ENCODE measurements at regions not wholly inside any gene's neighbourhood (a gene's known extent, or its start where the extent isn't known, plus 50 kb on each side); places are given as distances from the start of the nearest gene placed in this dataset.
"Not testable (repeated sequence)": the region's sequence is repeated elsewhere in the genome, so short reads cannot be mapped to it uniquely, and the experiment has no call there.

DNA sequence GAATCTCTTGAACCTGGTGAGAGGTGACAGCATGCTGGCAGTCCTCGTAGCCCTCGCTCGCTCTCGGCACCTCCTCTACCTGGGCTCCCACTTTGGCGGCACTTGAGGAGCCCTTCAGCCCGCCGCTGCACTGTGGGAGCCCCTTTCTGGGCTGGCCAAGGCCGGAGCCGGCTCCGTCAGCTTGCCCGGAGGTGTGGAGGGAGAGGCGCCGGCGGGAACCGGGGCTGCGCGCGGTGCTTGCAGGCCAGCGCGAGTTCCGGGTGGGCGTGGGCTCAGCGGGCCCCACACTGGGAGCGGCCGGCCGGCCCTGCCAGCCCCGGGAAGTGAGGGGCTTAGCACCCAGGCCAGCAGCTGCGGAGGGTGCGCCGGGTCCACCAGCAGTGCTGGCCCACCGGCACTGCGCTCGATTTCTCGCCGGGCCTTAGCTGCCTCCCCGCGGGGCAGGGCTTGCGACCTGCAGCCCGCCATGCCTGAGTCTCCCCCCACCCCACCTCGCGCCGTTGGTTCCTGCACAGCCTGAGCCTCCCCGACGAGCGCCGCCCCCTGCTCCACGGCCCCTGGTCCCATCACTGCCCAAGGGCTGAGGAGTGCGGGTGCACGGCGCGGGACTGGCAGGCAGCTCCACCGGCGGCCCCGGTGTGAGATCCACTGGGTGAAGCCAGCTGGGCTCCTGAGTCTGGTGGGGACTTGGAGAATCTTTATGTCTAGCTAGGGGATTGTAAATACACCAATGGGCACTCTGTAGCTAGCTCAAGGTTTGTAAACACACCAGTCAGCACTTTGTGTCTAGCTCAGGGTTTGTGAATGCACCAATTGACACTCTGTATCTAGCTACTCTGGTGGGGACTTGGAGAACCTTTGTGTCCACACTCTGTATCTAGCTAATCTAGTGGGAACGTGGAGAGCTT is 328.3 kb upstream of the KLF4 start:
- H3K4me1 Mint-ChIP-seq; H3K36me3 Mint-ChIP-seq (ENCODE audit: low read depth); DNase-seq; H3K4me3 Mint-ChIP-seq; intact Hi-C loops (cut with micrococcal nuclease); H3K27me3 Mint-ChIP-seq; H3K27ac Mint-ChIP-seq; H3K9me3 Mint-ChIP-seq: not testable (repeated sequence)

DNA sequence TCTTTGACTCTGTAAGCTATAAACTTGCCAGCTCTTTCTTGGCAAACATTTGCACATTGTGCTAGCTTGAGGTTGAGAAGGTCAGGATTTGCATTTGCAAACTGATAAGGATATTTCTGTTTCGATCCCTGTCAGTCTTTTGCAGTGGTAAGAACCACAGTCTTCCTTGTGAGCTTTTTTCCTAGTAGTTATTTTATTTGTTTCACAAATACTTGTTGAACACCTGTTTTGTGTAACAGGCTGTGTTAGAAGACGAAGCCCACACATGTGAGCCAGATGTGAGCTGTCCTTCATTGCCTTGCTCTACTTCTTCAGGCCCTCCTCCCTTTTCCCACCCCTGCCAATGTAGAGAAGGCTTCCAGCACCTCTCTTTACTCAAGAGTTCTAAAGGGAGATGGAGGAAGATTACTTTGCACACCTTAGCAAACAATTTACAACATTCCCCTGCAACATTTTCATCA is 327.0 kb upstream of the KLF4 start:
- H3K27ac Mint-ChIP-seq, result no peak overlapping the region
- H3K9me3 Mint-ChIP-seq, result peaks cover 4% of the 10 kb centered on the region
- H3K27me3 Mint-ChIP-seq, result no peaks in the 10 kb centered on the region
- intact Hi-C loops (cut with micrococcal nuclease), result no loop called here
- no peak overlapping the region for H3K4me3 Mint-ChIP-seq
- no peaks in the 10 kb centered on the region for H3K36me3 Mint-ChIP-seq (ENCODE audit: low read depth)
- DNase-seq, result no peak
- H3K4me1 Mint-ChIP-seq, result no peaks in the 10 kb centered on the region

DNA sequence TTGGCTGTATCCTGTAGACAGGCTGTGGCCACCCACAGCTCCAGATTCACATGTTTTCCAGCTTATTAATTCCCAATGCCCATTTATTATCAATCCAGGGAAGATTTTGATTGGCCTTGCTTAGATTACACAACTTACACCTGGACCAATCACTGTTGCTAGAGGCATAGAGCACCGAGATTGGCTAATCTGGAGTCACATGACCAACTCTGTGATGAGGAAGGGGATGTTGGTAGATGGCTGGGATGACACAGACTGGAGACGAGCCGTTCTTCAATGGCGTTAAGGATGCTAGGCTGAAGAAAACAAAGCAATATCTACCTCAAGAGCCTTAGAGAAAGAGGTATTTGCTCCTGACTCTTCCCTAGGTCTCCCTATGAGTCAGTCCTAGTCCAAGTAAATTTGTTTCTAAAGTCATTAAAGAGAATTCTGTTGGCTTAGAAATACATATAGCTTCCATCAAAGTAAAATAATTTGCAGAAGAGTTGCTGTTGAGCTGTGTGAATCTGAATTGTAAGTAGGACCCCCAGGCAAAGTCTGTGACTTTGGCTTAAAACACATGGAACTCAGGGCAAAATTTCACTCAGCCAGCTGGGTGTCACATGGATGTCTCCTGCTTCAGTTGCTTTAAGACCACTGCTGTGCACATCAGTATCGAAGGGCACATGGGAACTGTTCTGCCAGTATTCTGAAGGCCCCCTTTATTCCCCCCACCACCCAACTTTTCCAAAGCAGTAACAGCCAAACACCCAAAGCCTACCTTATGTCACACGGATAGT is 326.4 kb upstream of the KLF4 start:
- intact Hi-C loops (cut with micrococcal nuclease), result no loop called here
- no peak overlapping the region for H3K27ac Mint-ChIP-seq

DNA sequence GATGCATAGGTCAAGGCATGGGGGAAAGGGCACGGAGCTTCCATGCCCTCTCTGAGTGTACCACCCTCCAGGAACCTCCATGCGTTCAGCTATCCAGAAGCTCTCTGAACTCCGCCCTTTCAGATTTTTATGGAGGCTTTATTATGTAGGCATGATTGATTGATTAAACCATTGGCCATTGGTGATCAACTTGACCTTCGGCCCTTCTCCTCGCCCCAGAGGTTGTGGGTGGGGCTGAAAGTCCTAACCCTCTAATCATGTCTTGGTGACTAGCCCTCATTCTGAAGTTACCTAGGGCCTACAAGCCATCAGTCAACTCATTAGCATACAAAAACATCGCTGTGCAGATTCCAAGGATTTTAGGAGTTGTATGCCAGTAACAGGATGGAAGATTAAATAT is 323.7 kb upstream of the KLF4 start:
- Mint-ChIP-seq H3K9me3 (peaks cover 5% of the 10 kb centered on the region), H3K4me1 (no peaks in the 10 kb centered on the region), H3K27ac (no peak overlapping the region), H3K36me3 (ENCODE audit: low read depth) (no peaks in the 10 kb centered on the region), H3K4me3 (no peak overlapping the region), H3K27me3 (no peaks in the 10 kb centered on the region)
- DNase-seq, result no peak
- intact Hi-C loops (cut with micrococcal nuclease), result no loop called here

More for the DNA sequence above, 326.4 kb upstream of the KLF4 start:
- peaks cover 4% of the 10 kb centered on the region for H3K9me3 Mint-ChIP-seq
- H3K4me1 Mint-ChIP-seq, result no peaks in the 10 kb centered on the region
- no peak for DNase-seq
- H3K27me3 Mint-ChIP-seq, result no peaks in the 10 kb centered on the region
- H3K4me3 Mint-ChIP-seq, result no peak overlapping the region
- no peaks in the 10 kb centered on the region for H3K36me3 Mint-ChIP-seq (ENCODE audit: low read depth)

DNA sequence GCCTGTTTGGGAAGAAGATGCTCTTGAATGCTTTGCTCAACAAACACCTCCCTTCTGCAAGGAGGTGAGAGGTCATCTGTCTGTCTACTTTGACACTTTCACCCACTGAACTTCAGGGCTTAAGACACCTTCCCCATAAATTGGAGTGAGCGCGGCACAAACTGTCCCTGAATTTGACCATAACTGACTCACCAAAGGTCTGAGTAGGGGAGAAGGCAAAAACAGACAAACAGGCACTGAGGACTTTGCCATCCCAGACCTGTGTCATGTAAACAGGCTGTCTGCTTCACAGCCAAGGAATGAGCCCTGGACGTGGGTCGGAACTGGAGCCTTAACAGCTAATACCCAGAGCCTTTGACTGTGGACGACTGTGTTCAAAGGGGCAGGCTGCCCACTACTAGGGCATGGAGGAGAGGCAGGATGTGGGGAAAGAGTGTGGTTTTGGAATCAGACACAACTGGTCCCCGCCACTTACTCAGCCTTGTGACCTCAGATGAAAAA is 320.9 kb upstream of the KLF4 start:
- H3K9me3 Mint-ChIP-seq, result peaks cover 5% of the 10 kb centered on the region

DNA sequence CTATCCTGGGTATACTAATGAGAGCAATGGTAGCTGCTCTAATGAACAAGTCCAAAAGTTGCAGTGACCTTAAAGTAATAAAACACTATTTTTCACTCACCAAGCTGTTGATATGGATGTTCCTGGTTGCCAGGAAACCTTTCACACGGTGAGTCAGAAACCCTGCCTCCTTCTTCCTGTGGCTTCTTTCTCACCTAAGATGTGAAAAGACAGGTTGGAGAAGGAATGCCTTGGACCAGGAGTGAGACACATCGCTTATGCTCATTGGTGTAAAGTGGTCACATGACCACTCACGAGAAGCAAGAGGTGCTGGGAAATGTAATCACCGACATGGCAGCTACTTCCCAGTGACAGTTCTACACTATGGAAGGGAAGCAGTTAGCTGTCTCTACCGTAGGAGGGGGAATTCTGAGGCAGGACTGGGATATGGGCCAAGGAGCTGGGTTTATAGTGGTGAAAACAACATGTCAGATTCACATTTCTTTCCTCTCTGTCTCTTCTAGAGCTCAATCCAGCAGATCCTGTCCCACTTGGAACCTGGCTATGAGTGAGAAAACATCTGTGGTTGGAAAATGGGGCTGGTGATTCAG is 320.4 kb upstream of the KLF4 start:
- no peak for DNase-seq

More for the DNA sequence above, 320.9 kb upstream of the KLF4 start:
- H3K4me3 Mint-ChIP-seq, result no peak overlapping the region
- no peak overlapping the region for H3K27ac Mint-ChIP-seq
- no peak for DNase-seq
- H3K36me3 Mint-ChIP-seq (ENCODE audit: low read depth), result no peaks in the 10 kb centered on the region
- no peaks in the 10 kb centered on the region for H3K4me1 Mint-ChIP-seq
- intact Hi-C loops (cut with micrococcal nuclease), result no loop called here
- H3K27me3 Mint-ChIP-seq, result no peaks in the 10 kb centered on the region

DNA sequence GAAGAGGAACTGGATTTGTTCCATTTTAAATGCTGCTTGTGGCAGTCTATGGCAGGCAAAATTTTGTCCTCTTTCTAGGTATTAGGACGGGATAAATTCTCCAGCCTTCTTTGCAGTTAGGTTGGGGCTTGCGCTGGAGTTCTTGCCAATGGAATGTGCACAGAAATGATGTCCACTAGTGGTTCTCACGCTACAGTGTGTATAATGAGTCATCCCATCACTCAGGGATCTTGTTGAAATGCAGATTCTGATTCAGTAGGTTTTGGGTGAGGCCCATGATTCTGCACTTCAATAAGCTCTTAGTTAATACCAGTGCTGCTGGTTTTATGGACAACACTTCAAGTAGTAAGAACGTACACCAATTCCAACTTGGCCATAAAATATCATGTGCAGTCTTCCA is 317.6 kb upstream of the KLF4 start:
- Mint-ChIP-seq H3K4me3 (no peak overlapping the region), H3K27me3 (no peaks in the 10 kb centered on the region), H3K27ac (no peak overlapping the region), H3K36me3 (ENCODE audit: low read depth) (no peaks in the 10 kb centered on the region), H3K9me3 (peaks cover 5% of the 10 kb centered on the region), H3K4me1 (no peaks in the 10 kb centered on the region)
- intact Hi-C loops (cut with micrococcal nuclease), result no loop called here
- no peak for DNase-seq

More for the DNA sequence above, 320.4 kb upstream of the KLF4 start:
- Mint-ChIP-seq H3K4me3 (no peak overlapping the region), H3K9me3 (peaks cover 5% of the 10 kb centered on the region), H3K27ac (no peak overlapping the region), H3K36me3 (ENCODE audit: low read depth) (no peaks in the 10 kb centered on the region), H3K4me1 (no peaks in the 10 kb centered on the region), H3K27me3 (no peaks in the 10 kb centered on the region)
- intact Hi-C loops (cut with micrococcal nuclease), result no loop called here

DNA sequence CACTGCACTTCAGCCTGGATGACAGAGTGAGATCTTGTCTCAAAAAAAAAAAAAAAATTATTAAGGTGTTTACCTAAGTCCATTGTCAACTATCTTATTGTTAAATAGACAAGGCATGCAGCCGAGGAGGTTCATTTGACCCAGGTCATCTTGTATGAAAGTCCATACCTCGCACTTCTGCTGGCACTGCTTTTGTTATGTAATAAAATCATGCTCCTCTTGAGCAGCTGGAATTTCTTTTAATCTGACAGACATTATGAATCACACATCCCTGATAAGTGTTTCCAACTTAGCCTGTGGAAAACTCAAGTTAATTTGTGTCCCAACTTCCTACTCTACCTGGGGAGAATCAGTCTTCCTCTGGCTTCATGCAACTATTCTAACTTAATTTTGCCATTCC is 315.6 kb upstream of the KLF4 start:
- DNase-seq, result no peak
- Mint-ChIP-seq H3K4me3 (no peak overlapping the region), H3K27ac (no peak overlapping the region), H3K36me3 (ENCODE audit: low read depth) (no peaks in the 10 kb centered on the region), H3K27me3 (no peaks in the 10 kb centered on the region), H3K4me1 (no peaks in the 10 kb centered on the region), H3K9me3 (peaks cover 5% of the 10 kb centered on the region)
- intact Hi-C loops (cut with micrococcal nuclease), result no loop called here

DNA sequence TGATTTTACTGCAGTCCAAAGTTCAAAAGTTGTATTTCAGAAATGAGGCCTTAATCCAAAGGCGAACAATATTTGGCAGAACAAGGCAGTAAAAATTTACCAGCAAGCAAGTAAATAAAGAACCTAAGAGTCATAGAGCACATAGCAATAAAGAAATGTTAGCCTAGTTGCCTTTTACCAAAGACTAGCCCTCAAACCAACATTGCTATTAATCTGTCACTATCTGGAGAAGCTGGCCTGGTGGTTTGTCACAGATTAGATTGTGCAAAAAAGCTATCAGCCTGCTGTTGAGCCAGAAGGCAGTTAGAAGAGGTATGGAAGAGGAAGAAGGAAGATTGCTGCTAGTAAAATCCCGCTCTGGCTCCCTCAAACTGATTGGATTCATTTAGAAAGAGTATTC is 304.7 kb upstream of the KLF4 start:
- no peaks in the 10 kb centered on the region for H3K9me3 Mint-ChIP-seq
- H3K36me3 Mint-ChIP-seq (ENCODE audit: low read depth), result no peaks in the 10 kb centered on the region

DNA sequence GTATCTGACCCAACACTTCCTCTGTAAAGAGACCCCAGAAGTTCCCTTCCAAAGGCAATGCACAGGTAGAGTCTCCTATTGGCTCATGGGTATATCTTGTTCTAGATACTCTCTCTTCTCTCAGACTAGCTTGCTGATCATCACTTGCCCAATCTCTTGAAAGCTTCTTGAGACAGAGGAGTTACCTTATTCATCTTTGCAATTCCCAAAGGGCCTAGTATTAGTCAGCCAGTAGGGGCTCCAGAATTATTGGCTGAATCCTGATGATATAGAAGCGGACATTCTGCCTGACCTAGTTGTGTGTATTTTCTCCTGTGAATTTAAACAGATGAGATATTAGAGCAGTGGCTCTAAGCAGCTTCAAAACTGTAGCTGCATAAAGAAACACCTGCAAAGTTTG is 304.0 kb upstream of the KLF4 start:
- Mint-ChIP-seq H3K9me3 (no peaks in the 10 kb centered on the region), H3K4me1 (no peaks in the 10 kb centered on the region), H3K27me3 (no peaks in the 10 kb centered on the region), H3K36me3 (ENCODE audit: low read depth) (no peaks in the 10 kb centered on the region), H3K4me3 (no peak overlapping the region), H3K27ac (no peak overlapping the region)
- intact Hi-C loops (cut with micrococcal nuclease), result no loop called here
- DNase-seq, result no peak

More for the DNA sequence above, 304.7 kb upstream of the KLF4 start:
- H3K27me3 Mint-ChIP-seq, result no peaks in the 10 kb centered on the region
- H3K4me3 Mint-ChIP-seq, result no peak overlapping the region
- no peak overlapping the region for H3K27ac Mint-ChIP-seq
- intact Hi-C loops (cut with micrococcal nuclease), result no loop called here
- no peak for DNase-seq
- H3K4me1 Mint-ChIP-seq, result no peaks in the 10 kb centered on the region

DNA sequence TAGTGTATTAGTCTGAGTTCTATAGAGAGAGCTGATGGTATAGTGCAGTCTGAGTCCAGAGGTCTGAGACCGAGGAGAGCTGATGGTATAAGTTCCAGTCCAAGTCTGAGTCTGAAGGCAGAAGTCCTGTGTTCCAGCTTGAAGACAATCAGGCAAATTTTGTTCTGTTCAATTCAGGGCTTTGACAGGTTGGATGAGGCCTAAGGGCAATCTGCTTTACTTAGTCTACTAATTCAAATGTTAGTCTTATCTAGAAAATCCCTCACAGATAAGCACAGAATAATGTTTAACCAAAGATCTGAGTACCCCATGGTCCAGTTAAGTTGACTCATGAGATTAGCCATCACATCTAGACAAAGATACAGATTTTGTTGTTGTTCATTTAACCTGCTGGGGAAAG is 303.0 kb upstream of the KLF4 start:
- H3K9me3 Mint-ChIP-seq, result peaks cover 3% of the 10 kb centered on the region
- no peaks in the 10 kb centered on the region for H3K36me3 Mint-ChIP-seq (ENCODE audit: low read depth)
- intact Hi-C loops (cut with micrococcal nuclease), result no loop called here
- H3K4me1 Mint-ChIP-seq, result no peaks in the 10 kb centered on the region
- H3K27ac Mint-ChIP-seq, result no peak overlapping the region
- no peak for DNase-seq
- no peaks in the 10 kb centered on the region for H3K27me3 Mint-ChIP-seq
- no peak overlapping the region for H3K4me3 Mint-ChIP-seq

DNA sequence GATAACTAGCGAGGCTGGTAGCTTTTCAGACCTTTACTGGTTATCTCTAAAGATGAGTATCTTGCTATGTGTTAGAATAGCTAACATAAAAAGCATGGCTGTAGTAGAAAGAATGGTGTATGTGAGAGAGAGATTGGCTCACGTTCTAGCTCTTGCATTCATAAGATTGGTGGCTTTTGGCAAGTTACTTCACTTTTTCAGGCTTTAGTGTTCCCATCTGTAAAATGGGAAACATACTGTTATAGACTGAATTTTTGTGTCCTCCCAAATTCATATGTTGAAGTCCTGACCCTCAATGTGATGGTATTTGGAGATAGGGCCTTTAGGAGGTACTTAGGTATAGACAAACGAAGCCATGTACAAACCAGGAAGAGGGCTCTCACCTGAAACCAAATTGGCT is 302.4 kb upstream of the KLF4 start:
- Mint-ChIP-seq H3K4me3 (no peak overlapping the region), H3K36me3 (ENCODE audit: low read depth) (no peaks in the 10 kb centered on the region)

DNA sequence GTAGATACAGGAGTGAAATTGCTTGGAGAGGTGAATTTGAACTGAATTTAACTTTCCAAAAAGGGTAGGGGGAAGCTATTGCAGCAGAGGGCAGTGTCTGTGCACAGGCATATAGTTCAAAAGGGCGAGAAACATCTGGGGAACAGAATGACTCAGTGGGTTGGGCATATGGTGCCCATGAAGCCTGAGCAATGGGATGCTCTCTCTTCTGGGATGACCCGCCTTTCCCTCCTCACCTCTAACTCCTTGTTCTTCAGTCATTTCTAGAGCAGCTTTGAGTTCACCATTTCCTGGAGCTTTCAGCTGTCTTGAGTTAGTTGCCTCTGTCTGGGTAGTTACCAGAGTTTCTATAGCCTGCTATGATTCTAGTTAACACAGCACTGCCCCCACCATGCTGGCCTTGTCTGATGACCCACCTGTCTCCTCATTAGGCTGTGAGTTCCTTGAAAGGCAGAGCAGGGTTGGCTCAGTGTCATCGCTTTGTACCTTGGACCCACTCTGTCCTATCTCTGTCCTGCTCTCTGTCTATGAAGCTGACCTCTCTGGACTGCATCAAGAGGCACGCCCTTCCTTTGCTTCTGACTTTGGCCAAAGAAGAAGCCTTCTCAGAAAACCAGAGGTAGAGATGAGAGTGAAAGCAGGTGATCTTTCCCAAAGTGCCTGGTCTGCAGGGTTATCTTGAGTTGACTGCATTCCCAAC is 299.6 kb upstream of the KLF4 start:
- DNase-seq, result no peak
- H3K27me3 Mint-ChIP-seq, result no peaks in the 10 kb centered on the region
- intact Hi-C loops (cut with micrococcal nuclease), result no loop called here
- H3K4me1 Mint-ChIP-seq, result no peaks in the 10 kb centered on the region
- no peak overlapping the region for H3K4me3 Mint-ChIP-seq
- no peaks in the 10 kb centered on the region for H3K36me3 Mint-ChIP-seq (ENCODE audit: low read depth)
- no peak overlapping the region for H3K27ac Mint-ChIP-seq
- peaks cover 3% of the 10 kb centered on the region for H3K9me3 Mint-ChIP-seq

More for the DNA sequence above, 302.4 kb upstream of the KLF4 start:
- Mint-ChIP-seq H3K27me3 (no peaks in the 10 kb centered on the region), H3K9me3 (peaks cover 3% of the 10 kb centered on the region), H3K27ac (no peak overlapping the region), H3K4me1 (no peaks in the 10 kb centered on the region)
- DNase-seq, result no peak
- intact Hi-C loops (cut with micrococcal nuclease), result no loop called here

Data from activated CD4-positive, alpha-beta T cell treated with anti-CD3 and anti-CD28 coated beads, Interleukin-2, amount 10 ng/mL, durations not matched to agents 24 days and 14 days (primary cell).